Prostate gland (tissue), 2 donors: ENCODE measurements at regions not wholly inside any gene's neighbourhood (a gene's known extent, or its start where the extent isn't known, plus 50 kb on each side); places are given as distances from the start of the nearest gene placed in this dataset.

Experiments used
- CTCF ChIP-seq, 4 experiments: fragments of 200-600 bp in 2 of 4; fragments of 450-650 bp in 2 of 4; sonication (generic) in 2 of 4; IDR thresholded peaks; 1 replicate in 3 of 4; 2 replicates in 1 of 4; pipeline ENCODE4 v1.5.1; 2016 to 2019; ENCODE audit warnings: antibody characterized with exemption in 4 of 4, mild to moderate bottlenecking in 2 of 4, moderate library complexity in 2 of 4
- POLR2A ChIP-seq: fragments of 450-650 bp; IDR thresholded peaks from one replicate; pipeline ENCODE4 v1.6.1; 2016; ENCODE audit warnings: antibody characterized with exemption, mild to moderate bottlenecking
- POLR2AphosphoS5 ChIP-seq: sonication (generic); formaldehyde crosslinking; IDR thresholded peaks from one replicate; pipeline ENCODE4 v1.6.1; 2017; ENCODE audit warnings: antibody characterized with exemption

DNA sequence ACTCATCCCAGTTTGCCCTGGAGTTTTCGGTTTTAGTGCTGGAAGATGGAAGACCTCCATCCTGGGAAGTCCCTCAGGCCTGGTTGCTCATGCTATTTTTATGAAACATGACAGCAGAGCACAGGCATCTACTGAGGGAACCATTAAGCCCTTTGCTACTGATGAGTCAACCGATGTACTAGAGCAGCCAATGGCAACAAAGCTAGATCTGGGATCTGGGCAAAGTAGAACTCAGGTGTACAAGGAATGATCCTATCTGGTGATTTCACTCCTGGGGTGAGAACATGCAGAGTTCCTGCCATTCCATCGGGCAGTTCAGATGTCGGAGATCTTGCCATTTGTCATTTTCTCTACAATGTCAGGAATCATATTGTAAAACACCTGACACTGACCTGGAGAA is 166.2 kb upstream of the NSMCE3 start:
- TF ChIP-seq CTCF (IDR thresholded peaks at IDR 0.05) = no peak
- no peak for TF ChIP-seq POLR2A
- no peak for TF ChIP-seq POLR2AphosphoS5
